COLO668 (cell line): ENCODE measurements at regions not wholly inside any gene's neighbourhood (a gene's known extent, or its start where the extent isn't known, plus 50 kb on each side); places are given as distances from the start of the nearest gene placed in this dataset.
A peak's percentile ranks its signal among the peaks of the same experiment; 100 is the strongest.

Experiments
- DNase-seq: peaks from one replicate; lab custom pipeline; 2025; ENCODE audit not compliant: unreplicated experiment; lab: John Stamatoyannopoulos, UW

DNA sequence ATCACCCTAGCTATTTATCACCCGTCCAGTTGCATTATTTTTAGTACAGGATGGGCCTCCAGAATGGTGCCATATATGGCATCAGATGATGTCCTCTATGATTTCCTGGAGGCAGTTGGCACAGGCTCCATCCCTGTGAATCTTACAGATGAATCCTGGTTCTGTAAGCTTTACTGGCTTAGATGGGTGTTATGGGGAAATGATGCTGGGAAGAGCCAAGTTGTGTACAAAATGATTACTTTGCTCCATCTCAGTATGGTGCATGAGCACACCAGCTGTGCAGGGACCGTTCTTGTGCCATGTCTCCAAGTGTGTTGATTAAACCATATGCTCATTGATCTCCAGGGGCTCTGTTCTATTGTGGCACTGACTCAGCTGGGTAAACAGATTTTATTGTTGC is 755.7 kb downstream of the TLR4 start:
- DNase-seq = peak; percentile 8

DNA sequence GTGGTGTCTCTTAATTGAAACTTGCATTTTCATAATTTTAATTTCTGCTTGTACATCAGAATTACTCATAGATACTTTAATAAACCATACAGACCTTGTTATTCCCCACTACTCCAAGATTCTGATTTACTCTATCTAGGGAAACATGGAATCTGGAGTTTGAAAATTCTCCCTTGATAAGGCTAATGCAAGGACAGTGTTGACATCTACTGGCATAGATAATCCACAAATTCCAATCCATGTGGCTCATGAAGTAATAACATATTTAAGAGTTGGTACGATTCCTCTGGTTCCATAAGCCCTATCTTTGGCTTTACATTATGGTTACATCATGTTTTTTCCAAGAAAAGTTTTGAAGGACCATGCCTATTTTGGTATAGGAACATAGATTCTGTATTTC is 759.2 kb downstream of the TLR4 start:
- no peak for DNase-seq

DNA sequence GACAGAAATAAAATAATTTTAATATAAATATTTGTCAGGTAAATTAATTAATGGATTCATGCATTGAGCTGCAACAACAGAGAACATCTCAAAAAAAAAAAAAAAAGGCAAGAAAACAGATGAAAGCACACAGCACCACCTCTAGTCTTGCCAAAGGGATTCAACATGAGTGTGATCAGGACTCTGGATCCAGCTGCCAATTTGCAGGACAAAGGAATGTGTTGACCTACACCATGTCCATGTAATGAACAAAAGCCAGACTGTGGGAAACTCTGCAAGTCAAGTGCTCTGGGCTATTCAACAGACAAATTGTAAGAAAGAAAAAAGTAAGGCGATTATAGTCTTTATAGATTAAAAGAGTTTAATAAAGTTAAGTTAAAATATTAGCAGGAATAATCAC is 769.3 kb downstream of the TLR4 start:
- DNase-seq = peak; percentile 5

DNA sequence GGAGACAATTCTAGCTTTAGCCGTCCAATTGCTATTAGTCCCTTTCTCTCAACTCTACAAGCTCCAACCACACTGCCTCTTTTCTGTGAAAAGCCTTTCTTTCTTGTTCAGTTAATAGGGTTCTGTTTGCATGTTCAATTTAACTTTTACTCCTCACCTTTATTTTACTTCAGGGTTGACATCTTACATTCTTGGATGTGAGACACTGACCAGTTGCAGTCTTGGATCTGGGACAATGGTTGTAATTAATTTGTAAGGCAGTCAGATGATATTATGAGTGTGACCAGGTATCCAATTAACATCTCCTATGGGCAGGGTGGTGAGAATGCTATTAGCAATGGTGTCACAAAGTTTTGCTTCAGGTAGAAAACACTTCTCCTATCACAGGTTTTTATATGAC is 774.5 kb downstream of the TLR4 start:
- DNase-seq = no peak

DNA sequence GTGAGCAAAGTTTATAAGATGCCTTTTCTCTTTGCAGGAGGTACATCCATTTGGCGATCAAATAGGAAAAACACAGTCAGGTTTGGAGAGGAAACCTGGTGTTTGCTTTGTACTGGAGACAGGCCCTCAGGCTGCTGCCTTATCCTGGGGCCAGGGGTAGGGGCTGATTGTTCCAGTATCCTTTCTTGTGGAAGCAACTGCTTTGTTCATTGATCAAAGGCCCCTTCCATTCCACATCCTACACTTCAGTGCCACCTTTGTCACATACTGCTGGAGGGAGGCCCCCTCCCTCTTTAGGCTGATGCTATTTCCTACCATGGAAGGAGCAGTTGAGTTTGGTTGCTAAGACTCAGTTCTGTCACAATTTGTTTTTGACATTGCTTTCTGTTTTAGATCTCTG is 778.1 kb downstream of the TLR4 start:
- no peak for DNase-seq

DNA sequence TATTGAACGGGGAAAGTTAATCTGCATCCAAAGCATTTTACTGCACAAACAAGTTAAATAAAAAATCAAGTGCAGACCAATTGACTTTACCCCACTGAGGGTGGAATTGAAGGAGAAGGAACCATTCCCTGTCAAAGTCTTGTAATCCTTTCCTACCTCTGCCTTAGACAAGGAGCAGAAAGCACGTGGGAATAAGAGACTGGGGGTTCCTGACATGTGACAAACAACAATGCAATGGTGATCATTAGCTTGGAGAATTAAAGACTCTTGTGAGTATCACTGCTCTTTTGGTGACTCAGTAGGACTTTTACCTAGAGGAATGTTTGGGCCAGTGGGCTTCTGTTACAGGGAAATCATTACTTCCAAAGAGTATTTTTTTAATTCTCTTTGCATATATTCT is 779.5 kb downstream of the TLR4 start:
- no peak for DNase-seq

DNA sequence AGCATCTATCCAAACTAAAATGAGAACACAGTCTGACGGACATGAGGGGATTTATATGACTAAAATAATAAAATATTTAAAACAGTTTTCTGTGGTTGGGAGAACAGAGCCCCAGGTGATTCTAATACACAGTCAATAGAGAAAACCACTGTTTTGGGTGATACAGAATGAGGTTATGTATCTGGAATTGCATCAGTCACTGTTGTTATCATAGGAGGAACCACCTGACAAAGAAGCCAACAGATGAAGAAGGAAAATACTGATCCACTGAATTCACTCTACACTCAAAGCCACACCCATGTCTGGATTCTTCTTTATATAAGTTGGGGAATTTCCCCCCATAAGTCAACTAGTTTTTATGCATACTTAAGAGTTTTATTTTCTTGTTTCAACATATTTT is 799.0 kb downstream of the TLR4 start:
- no peak for DNase-seq

DNA sequence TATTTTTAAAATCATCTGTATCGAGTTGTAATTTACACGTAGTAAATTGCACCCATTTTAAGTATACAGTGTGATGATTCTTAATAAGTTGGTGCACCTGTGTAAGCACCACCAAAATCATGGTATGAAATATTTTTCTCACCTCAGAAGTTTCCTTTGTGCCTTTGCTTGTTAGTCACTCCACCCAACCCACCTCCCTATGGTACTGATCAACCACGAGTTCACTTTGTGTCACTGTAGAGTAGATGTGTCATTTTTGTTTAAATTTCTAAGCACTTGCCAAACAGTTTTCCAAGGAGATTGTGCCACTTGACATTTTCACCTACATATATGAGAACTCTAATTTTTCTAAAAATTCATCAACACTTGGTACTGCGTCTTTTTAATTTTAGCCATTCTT is 806.5 kb downstream of the TLR4 start:
- DNase-seq = no peak

DNA sequence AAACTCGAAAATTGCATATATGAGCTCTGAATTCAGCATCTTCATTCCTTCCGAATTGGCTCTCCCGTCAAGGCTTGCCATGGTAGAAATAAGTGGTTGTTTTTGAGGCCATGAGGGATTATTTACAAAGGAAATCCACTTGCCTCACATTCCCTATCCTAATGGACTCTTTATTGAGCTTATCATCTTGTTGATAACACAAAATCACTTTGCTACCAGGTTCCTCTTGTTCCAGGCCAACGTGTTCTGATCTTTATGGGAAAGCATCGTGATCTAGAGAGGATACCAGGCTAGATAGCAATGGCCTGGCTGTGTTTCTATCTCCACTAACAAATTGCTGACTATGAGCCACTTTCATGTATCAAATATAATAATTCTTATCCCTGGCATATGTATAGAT is 811.7 kb downstream of the TLR4 start:
- DNase-seq = no peak

DNA sequence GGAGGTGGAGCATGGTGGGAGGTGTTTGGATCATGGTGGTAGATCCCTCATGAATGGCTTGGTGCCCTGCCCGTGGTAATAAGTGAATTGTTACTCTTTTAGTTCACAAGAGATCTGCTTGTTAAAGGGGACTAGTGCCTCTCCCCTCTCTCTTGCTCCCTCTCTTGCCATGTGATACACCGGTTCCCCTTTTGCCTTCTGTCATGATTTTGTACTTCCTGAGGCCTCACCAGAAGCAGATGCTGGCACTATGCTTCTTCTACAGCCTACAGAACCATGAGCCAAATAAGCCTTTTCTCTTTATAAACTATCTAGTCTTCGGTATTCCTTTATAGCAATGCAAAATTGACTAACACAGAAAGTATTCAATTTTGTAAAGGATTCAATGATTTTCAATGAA is 817.1 kb downstream of the TLR4 start:
- no peak for DNase-seq

DNA sequence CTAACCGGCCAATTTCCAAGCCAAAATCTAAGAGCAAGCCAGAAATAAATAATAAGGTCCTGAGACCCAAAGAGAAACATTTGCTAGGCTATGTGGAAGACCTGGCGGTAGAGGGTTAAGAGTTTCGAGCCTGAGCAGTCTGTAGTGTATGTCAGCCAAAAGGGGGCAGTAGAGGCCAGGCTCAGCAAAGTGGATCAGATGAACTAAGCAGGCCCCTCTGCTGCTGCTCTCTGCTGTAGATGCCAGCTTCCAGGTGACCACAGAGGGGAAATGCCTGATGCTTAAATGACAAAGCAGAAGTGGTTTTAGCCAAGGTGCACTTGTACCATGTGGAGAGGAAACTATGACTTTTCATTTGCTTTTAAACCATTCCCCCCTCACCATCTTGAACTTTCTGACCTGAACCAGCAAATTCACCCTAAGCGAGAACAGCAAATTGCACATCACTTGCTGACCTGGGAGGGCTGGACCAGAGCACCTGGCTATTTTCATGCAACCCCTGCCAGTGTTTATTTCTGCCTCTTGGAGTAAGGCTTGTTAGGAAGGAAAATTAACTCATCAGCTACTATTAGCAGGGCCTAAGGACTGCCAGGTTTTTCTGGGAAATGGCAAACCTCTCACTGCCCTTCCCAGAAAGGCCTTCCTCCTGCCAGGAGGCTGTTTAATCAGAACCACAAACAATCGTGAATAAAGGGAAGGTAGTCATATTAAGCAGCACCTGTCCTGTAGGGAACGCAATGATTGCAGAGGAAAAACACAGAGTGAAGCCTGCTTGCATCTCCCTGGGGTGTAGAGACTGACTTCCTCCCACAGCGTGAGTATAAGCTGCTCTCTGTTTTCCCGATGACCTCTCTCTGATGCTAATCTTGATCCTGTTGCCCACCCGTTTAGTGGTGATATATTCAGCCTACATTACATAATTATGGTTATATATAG is 818.2 kb downstream of the TLR4 start:
- peak; percentile 34 for DNase-seq

DNA sequence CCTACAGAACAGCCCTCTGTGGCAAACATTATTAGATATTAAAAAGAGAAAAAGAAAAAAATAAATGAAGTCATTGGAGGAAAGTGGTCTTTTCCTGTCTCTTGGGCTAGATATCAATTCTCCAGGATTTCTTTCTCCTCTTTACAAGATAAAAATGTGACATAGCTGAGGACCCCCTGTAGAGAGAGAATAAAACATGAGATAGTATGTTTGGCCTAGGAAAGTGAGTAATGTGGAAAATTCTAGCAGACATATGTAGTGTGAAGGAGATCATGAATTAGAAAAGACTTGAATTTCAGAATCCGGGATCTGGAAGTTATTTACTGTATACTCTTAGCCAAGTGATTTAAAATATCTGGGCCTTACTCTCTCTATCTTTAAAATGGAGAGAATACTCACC is 823.1 kb downstream of the TLR4 start:
- DNase-seq = no peak

DNA sequence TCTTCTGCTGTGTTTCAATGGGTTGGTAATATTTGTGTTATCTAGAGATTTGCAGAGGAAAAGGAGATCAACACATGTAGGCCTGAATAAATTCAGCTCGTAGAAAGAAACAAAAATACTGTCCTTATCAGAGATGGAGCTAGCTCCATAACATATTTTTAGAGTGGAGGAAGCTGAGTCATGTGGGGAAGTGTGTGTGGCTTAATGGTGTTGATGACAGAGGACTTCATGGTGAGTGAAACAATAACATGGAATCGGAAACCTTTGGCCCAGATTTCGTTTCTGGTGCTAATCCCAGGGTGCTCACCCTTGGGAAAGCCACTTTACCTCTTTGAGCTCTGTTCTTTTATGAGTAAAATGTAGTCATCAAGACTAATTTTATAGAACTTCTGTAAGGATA is 825.0 kb downstream of the TLR4 start:
- DNase-seq = no peak

DNA sequence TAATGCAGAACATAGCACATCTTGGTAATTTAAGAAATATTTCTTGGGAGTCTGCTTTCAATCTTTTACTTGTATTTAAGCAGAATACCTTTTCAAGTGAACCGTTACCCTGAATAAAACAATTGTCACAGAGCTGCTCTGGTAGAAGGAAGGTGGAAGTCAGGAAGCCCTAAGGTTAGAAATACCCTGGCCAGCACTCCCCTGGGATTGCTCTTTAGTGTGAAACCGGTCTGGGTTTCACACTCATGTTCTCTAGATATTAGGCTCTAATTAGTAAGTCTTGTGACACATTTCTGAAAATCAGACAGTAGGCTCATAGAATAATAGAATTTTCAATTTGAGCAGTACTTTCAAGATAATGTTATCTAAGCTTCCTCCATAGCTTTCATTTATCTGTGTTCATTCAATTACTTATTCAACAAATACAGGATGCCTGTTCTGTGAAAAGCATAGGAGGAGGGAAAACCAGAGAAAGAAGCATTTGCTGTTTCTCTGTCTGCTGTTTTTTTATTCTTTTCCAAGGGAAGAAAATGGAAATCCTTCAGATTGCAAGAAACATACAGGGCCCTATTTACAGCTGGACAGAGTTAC is 825.5 kb downstream of the TLR4 start:
- no peak for DNase-seq

DNA sequence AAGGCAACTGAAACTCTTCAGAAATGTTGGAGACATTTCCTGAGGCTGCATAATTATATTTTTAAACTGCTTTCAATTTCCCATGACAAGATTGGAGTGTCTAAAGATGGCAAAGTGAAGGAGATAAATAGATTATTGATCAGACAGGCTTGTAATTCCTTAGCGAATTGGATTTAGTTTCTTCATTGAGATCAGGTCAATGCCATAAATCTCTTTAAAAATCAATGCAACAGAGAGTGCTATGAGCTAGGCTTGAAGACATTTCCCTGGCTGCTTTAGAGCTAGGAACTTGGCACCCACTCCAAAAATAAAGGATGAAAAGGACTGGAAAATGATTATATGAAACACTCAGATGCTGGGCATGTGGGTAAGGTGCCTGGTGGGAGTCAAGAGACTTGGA is 828.4 kb downstream of the TLR4 start:
- DNase-seq = no peak

DNA sequence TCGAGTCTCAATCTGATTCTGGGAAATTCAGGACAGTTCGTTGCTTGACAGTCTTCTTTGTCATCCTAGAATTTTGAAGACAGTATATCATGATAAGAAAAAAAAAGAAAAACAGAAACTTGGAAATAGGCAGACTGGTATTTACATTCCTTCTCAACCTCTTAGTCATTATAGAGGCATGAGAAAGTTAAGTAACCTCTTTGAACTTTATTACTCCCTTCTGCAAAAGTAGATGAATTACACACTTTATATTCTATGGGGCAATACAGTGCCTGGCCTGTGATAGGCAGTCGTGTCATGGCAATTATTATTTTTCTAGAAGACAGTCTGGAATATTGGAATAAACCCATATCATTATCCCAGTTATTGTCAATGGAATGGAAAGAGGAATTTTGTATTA is 828.9 kb downstream of the TLR4 start:
- DNase-seq = no peak

DNA sequence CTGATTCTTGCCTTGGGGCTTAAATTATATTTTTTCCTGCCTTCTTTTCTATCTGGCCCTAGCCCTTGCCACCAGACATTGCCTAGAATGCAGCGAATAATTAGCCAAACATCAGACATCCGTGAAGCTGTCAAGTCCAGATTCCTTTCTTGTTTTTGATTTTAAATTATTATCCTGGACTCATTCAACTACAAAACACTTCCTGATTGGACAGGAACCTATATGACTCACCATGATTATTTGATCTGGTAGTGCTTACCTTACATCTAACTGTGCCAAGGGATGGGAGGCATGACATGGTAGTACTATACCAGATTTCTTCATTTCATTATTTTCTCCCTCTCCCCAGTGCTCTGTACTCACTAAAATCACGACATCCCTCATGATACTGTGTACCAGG is 829.6 kb downstream of the TLR4 start:
- no peak for DNase-seq

DNA sequence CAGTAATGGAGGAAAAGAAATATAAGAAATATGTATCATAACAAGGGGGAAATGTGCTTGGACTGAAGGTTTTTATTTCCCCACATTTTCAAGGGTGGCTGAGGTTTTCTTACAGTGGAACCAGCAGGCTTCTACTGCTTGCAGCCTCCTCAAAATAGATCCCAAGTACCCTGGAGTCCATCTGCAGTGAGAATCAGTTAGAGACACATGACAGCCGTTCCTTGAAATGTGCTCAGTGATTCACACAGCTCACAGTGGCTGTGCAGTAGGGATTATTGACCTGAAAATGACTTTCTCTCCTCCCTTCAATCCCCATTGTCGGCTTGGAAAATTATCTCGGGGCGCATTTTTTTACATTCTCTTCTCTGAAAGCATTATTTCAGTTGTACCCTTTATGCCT is 832.0 kb downstream of the TLR4 start:
- DNase-seq = no peak

DNA sequence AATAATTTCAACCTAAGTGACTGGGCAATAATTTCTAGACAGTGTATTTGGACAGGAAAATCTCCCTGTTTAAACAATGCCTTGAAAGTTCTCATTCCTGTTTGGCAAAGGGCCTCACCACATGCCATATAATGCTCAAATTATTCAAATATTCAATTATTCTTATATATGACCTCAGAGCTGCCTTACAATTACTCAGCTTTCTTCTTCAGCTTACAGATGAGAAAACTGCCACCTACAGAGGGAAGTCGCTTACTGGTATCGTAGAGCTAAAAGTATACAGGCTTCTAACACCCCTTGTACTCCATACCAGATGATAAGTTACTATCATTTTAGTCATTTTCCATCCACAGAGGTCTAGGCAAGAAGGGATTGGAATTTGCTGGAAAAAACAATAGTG is 830.3 kb downstream of the BRINP1 start:
- no peak for DNase-seq

DNA sequence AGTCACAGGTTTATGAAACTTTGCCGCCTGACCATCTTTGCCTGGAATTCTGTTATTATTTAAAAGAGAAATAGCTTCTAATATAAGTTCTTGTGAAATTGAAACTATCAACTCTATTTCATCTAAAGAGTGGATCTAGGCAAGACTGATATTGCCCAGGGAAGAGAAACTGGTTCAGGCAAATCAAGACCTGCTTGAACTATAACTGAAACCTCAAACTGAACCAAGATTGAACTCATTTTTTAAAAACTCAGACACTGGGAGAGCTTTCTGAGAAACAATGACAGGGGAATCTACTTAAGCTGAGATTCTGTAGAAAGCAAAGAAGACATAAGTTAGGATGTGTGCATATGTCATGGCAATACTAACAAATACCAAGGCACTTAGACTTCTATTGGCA is 815.8 kb downstream of the BRINP1 start:
- DNase-seq = no peak

DNA sequence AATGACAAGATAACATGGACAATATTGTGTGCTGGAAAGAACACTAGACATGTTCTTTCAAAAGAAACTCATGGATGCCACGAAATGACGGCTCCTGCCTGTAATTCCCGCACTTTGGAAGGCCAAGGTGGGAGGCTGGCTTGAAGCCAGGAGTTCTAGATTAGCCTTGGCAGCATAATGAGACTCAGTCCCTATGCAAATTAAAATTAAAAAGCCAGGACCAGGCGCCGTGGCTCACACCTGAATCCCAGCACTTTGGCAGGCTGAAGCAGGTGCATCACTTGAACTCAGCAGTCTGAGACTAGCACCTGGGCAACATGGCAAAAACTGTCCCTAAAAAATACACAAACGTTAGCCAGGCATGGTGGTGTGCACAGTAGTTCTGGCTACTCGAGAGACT is 814.2 kb downstream of the BRINP1 start:
- no peak for DNase-seq

DNA sequence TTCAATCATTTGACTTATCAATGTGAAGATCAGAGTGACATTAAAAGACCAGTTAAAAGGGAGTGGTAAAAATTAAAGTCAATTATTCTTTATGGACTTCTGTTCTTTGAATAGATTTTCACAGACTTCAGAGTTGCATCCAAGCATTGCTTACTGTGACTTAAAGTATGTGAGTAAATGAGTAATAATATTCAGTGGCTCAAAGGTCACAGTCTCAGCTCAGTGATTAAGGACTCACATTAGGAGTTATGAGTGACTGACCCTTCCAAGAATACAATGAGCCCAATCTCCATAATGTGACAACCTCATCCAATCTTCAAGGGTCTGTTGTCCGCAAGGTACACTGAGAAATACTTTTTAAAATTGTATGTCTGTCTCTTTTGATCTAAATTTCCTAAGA is 811.2 kb downstream of the BRINP1 start:
- no peak for DNase-seq

DNA sequence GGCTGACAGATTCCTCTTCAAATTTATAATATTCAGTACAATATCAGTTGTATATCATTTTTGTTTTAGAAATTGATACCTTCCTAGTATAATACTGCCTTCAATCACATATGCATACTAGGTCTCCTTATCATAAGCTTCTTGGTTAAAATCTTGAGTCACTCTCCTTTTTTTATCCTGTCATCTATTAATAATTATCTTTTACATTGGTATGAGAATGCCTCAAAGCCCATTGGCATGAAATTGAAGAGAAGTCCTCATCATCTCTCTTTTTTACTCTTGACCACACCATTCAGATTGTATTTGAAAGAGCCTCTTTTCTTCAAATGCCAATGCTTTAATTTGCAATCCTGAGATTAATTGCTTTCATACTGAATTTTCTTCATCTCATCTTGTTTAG is 810.3 kb downstream of the BRINP1 start:
- no peak for DNase-seq
